ENCODE measurements at regions not wholly inside any gene's neighbourhood (a gene's known extent, or its start where the extent isn't known, plus 50 kb on each side); places are given as distances from the start of the nearest gene placed in this dataset.

DNA sequence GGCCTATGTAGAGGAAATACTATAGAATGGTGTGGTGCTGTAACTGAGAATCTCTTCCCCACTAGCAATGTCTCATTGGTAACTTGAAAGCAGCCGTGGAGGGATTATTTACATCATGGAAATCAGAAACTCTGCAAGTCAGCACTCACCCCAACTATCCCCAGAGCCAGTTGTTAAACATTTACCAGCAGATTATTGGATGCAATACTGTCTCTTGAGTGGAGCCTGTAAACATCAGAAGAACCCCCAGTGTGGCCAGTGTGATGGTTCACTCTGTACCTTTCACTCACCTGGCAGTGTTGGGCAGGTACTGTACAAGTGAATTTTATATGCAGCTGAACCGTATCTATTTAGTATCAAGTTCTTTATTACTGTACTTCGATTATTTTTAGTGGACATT is 299.8 kb upstream of the SALL1 start:
- CTCF ChIA-PET, result no interaction called here
- peaks cover 3% of the 10 kb centered on the region for H3K9me3 Mint-ChIP-seq (ENCODE audit: low read depth)
- no peak overlapping the region for H3K27ac Mint-ChIP-seq
- H3K4me1 Mint-ChIP-seq, result no peaks in the 10 kb centered on the region
- H3K27me3 Mint-ChIP-seq, result no peaks in the 10 kb centered on the region
- no peak overlapping the region for H3K4me3 Mint-ChIP-seq
- no peak for ATAC-seq
- no peak for DNase-seq
- no peaks in the 10 kb centered on the region for H3K36me3 Mint-ChIP-seq

DNA sequence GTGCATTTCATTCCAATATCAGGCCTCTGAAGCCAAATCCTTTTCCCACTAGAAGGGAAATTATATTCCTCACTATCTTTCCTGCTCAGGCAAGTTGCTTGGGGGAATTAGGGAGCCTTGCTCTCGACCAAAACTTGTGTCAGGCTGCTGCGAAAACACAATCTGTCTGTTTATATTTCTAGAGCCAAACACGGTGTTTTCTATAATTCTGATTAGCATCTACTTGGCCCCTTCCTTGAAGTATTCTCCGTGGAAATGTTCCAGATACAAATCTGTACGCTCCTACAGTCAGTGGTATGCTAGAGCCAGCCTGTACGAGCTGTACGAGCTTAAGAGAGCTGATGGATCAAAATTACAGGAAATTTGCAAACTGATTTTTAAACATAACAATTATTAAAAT is 299.3 kb upstream of the SALL1 start:
- Mint-ChIP-seq H3K27ac (no peak overlapping the region), H3K27me3 (no peaks in the 10 kb centered on the region), H3K9me3 (ENCODE audit: low read depth) (peaks cover 2% of the 10 kb centered on the region), H3K4me1 (no peaks in the 10 kb centered on the region), H3K36me3 (no peaks in the 10 kb centered on the region), H3K4me3 (no peak overlapping the region)
- CTCF ChIA-PET, result no interaction called here
- DNase-seq (no peak), ATAC-seq (no peak)

DNA sequence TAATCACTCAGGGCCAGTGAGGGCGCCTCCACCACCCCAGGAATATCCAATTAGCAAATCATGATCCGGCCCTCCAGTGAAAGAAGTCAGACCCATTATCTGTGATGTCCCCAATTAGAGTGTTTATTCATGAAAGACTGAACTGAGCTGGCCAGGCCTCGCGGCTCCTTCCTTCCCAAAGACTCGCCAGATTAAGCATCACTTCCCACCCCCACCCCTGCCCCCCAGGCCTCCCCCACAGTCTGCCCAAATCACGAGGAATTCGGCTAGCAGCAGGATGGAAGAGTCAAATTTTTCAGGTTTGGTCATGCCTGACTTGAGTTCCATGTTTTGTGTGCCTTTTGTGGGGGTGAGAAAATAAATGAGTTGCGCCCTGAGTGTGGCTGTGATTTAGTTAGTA is 298.4 kb upstream of the SALL1 start:
- Mint-ChIP-seq H3K27me3 (no peaks in the 10 kb centered on the region), H3K9me3 (ENCODE audit: low read depth) (peaks cover 2% of the 10 kb centered on the region), H3K36me3 (no peaks in the 10 kb centered on the region), H3K4me3 (no peak overlapping the region), H3K27ac (no peak overlapping the region), H3K4me1 (no peaks in the 10 kb centered on the region)
- ATAC-seq (no peak), DNase-seq (no peak)
- CTCF ChIA-PET, result no interaction called here

DNA sequence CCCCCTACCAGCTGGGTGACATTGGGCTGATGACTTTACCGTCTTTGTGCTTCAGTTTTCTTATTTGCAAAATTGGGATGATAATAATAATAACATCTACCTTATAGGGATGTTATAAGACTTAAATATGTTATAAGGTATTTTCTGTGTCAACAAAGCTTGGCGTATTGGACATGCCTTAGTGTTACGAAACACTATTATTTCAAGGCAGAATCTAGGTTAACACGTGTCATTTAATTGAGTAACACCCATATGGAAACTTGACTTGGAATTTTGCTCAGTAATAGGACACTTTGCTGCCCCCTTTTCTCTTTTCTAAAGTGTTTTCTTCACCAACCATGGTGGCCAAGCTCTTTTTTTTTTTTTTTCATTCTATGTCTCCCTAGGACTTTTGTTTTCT is 294.2 kb upstream of the SALL1 start:
- no peak overlapping the region for H3K4me3 Mint-ChIP-seq
- H3K9me3 Mint-ChIP-seq (ENCODE audit: low read depth), result no peaks in the 10 kb centered on the region
- ATAC-seq (no peak), DNase-seq (no peak)
- H3K27ac Mint-ChIP-seq, result no peak overlapping the region
- H3K36me3 Mint-ChIP-seq, result no peaks in the 10 kb centered on the region
- CTCF ChIA-PET, result no interaction called here
- peaks cover 6% of the 10 kb centered on the region for H3K27me3 Mint-ChIP-seq
- H3K4me1 Mint-ChIP-seq, result no peaks in the 10 kb centered on the region

DNA sequence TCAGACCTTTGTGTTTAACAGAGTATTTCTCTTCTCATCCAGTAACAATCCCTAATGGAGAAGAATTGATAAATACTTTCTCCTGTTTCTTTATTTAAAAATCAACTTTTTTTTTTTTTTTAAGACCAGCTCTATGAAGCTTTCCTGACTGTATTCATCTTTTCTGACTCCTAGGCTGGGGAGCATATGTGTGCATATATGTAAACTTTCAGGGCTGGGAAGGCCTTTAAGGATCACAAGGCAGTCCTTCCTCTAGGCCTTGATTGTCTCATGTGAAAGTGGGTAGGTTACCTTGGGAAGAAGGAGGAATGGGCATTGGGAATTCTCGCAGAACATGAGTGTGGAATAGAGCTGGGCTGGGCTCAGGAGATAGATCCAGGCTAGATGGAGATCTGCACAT is 292.9 kb upstream of the SALL1 start:
- no peak overlapping the region for H3K27ac Mint-ChIP-seq
- no peak overlapping the region for H3K4me3 Mint-ChIP-seq
- ATAC-seq, result no peak
- no peaks in the 10 kb centered on the region for H3K4me1 Mint-ChIP-seq
- CTCF ChIA-PET, result no interaction called here
- H3K9me3 Mint-ChIP-seq (ENCODE audit: low read depth), result no peaks in the 10 kb centered on the region
- DNase-seq, result no peak
- H3K36me3 Mint-ChIP-seq, result no peaks in the 10 kb centered on the region
- peaks cover 6% of the 10 kb centered on the region for H3K27me3 Mint-ChIP-seq

DNA sequence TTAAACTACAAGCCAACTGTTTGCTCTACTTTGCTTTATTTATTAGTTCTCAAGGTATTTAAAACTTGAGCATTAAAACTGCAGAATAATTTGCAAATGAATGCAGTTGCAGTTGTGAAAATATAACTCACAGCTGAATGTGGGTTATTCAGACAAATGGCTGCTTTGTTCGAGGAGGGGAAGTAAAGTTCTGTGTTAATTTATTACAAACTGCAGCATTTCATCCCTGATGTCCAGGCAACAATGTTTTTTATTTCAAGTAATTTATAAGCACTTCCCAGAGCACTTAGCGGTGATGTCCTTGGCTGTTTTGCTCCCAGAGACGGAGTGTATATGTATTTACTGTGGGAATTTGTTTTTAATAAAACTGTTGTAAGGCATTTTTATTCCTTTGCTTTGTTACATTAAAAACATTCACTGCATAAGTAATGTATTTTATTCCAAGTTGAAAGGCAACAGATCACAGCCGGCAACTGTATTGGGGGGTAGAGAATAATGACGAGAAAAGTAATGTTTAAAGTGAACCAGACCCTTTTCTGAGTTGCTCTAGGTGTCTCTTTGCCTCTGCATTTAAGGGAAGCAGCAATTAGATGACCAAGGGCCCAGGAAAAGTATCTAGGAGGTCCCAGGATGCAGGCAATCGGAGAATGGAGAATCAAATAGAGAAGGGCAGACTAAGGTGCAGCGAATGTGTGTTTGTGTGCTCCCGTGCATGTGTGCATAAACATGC is 291.2 kb upstream of the SALL1 start:
- no peaks in the 10 kb centered on the region for H3K9me3 Mint-ChIP-seq (ENCODE audit: low read depth)
- no peak for ATAC-seq
- no peak for DNase-seq
- no peaks in the 10 kb centered on the region for H3K4me1 Mint-ChIP-seq
- H3K4me3 Mint-ChIP-seq, result no peak overlapping the region
- peaks cover 6% of the 10 kb centered on the region for H3K27me3 Mint-ChIP-seq
- CTCF ChIA-PET, result no interaction called here
- H3K27ac Mint-ChIP-seq, result no peak overlapping the region
- H3K36me3 Mint-ChIP-seq, result no peaks in the 10 kb centered on the region

DNA sequence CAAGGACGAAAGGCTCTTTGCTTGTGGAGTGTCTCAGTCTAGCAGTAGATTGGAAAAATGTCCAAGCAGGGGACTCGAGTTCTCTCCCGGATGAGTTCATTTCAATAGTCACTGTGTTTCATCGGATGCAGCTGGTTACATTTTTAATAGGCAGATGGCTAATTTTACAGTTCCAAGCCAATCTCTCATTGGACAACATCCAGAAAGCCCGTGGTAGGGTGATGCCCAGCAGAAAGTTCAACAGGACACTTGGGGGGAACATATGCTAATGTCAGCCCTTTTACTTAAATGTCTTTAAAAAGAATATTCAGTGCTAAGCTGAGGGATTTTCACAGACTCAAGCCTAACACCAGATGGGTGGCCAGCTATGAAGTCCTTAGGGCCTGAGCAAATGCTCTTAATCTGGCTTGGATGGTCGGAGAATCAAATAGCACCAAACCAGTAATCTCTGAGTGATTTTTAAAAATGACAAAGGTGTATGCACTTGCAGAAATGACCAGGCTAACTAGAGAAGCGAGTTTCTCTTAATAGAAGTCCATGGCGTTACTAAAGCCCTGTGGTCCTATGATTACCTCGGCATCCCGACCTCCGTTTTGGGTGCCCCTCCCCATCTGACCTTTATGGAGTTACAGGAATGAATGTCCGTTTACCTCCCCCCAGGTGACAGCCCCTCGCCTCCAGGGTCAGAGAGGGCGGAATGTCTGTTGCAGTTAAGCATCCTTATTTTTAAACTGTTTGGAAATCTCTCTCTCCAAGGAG is 289.2 kb upstream of the SALL1 start:
- Mint-ChIP-seq H3K36me3 (no peaks in the 10 kb centered on the region), H3K27me3 (peaks cover 6% of the 10 kb centered on the region), H3K4me3 (no peak overlapping the region), H3K4me1 (no peaks in the 10 kb centered on the region), H3K9me3 (ENCODE audit: low read depth) (no peaks in the 10 kb centered on the region), H3K27ac (no peak overlapping the region)
- DNase-seq (no peak), ATAC-seq (no peak)
- CTCF ChIA-PET, result no interaction called here

DNA sequence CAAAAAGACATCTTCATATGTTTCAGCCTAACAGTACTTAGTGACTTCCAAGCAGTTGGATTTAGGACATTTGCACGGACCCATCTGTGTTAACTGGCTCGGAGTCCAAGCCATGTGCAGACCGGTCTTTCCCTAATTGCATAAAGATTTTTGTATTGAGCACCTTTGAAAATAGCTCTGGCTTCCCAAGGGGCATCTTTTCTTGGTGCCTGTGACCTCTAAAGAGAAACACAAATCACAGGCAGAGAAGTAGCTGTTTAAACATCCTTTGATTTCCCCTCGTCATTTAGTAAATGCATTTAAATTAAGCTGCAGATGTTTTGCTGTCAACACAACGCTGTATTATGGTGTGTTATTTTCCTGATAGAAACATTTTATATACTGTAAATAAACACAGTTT is 288.2 kb upstream of the SALL1 start:
- CTCF ChIA-PET, result no interaction called here
- Mint-ChIP-seq H3K36me3 (no peaks in the 10 kb centered on the region), H3K9me3 (ENCODE audit: low read depth) (no peaks in the 10 kb centered on the region), H3K27me3 (peaks cover 6% of the 10 kb centered on the region), H3K4me1 (no peaks in the 10 kb centered on the region), H3K27ac (no peak overlapping the region), H3K4me3 (no peak overlapping the region)
- ATAC-seq (no peak), DNase-seq (no peak)

DNA sequence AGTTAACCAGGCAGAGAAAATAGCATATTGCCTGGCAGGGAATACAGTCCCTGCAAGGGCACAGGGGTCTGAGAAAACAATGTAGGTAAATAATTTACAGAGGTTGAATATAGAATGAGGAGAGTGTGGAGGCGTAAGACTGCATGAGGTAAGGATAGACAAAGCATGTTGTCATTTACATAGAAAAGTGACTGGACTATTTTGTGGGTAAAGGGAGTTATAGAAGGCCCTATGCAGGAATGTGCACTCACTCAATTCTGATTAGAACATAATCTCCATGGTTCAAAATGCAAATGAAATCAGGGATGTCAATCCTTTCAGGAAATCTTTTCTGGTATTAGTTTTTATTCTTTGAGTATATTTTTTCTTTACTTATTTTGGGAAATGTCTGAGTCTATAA is 285.7 kb upstream of the SALL1 start:
- Mint-ChIP-seq H3K9me3 (ENCODE audit: low read depth) (peaks cover 1% of the 10 kb centered on the region), H3K4me1 (no peaks in the 10 kb centered on the region), H3K36me3 (no peaks in the 10 kb centered on the region), H3K27ac (no peak overlapping the region), H3K4me3 (no peak overlapping the region), H3K27me3 (peaks cover 6% of the 10 kb centered on the region)
- DNase-seq (no peak), ATAC-seq (no peak)
- CTCF ChIA-PET, result no interaction called here

DNA sequence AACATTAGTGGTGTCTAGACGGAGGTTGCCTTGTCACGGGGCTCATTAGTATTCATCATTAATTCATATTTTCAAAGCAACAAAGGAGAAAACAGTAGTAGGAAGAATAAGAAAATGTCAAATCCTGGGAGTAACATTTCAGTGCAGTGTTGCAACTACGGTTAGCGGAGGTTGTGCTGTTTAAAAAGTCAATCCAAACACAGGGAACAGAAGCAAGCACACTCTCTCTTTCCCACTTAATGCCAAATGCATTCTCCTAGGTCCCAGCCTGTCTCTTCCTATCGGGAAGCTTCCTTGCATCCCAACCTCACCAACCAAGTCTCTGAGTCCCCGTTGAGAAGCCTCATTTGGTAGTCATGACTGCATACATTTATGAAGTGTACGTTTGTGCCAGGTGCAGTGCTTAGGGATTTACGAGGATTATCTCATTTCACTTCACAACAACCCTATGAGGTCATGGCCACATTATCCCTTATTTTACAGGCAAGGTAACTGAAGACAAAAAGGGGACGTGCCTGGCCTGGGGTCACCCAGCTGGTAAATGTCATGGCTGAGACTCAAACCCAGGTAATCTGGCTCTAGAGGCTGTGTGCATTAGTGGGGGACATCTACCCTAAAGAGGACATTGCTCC is 283.6 kb upstream of the SALL1 start:
- Mint-ChIP-seq H3K27ac (no peak overlapping the region), H3K27me3 (no peaks in the 10 kb centered on the region), H3K4me1 (no peaks in the 10 kb centered on the region), H3K9me3 (ENCODE audit: low read depth) (peaks cover 7% of the 10 kb centered on the region), H3K36me3 (no peaks in the 10 kb centered on the region), H3K4me3 (no peak overlapping the region)
- DNase-seq, result no peak
- CTCF ChIA-PET, result no interaction called here
- no peak for ATAC-seq

DNA sequence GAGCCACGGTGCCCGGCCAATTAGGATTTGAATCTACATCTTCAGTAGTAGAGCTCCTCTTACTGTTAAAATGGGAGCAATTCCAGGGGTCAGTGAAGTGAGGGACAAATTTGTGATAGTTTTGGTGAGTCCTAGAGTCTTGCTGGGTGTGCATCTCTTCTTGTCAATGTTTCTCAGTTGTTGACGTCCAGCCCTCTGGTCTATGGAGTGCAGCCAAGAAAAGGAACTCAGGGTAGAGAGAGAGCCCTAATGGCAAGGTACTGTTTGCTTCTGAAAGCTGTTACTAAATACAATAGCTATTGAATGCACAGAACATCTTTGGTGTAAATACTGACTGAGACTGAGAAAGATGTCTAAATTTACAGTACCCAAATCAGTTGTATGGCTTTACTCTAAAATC is 282.5 kb upstream of the SALL1 start:
- no peak overlapping the region for H3K27ac Mint-ChIP-seq
- H3K36me3 Mint-ChIP-seq, result no peaks in the 10 kb centered on the region
- H3K9me3 Mint-ChIP-seq (ENCODE audit: low read depth), result peaks cover 9% of the 10 kb centered on the region
- H3K4me1 Mint-ChIP-seq, result no peaks in the 10 kb centered on the region
- CTCF ChIA-PET, result no interaction called here
- DNase-seq, result no peak
- H3K27me3 Mint-ChIP-seq, result no peaks in the 10 kb centered on the region
- H3K4me3 Mint-ChIP-seq, result no peak overlapping the region
- no peak for ATAC-seq

DNA sequence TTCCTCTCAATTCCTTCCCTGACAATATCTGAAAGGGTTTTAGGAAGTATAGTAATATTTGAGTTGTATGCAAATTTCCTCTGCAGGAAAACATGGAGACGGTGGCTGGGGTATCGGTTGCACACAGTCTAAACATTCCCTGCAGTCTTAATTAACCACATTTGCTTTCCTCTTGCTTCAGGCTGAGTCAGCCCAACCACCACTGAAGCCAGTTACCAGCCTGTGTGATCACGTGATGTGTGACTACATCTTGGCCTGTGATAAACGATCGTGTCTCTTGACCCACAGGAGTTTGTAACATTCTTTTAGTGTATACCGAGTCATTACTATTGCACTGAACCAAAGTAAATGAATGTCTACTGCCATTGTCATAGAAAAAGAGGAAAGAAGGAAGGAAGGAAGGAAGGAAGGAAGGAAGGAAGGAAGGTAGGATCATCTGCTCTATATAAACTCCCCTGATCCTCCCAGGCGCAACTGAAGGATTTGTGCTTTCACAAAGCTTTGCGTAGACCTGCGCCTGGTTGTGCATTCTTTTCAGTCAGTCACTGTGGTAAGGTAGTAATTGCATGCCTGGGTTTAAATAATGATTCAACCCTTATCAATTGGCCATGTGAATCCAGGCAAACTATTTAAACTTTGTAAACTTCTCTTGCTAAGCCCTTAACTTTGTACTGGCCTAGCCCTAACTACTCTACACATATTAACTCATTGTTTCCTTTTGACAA is 280.6 kb upstream of the SALL1 start:
- no peaks in the 10 kb centered on the region for H3K36me3 Mint-ChIP-seq
- H3K27me3 Mint-ChIP-seq, result no peaks in the 10 kb centered on the region
- H3K27ac Mint-ChIP-seq, result no peak overlapping the region
- CTCF ChIA-PET, result no interaction called here
- no peaks in the 10 kb centered on the region for H3K4me1 Mint-ChIP-seq
- ATAC-seq (no peak), DNase-seq (no peak)
- peaks cover 9% of the 10 kb centered on the region for H3K9me3 Mint-ChIP-seq (ENCODE audit: low read depth)
- H3K4me3 Mint-ChIP-seq, result no peak overlapping the region

DNA sequence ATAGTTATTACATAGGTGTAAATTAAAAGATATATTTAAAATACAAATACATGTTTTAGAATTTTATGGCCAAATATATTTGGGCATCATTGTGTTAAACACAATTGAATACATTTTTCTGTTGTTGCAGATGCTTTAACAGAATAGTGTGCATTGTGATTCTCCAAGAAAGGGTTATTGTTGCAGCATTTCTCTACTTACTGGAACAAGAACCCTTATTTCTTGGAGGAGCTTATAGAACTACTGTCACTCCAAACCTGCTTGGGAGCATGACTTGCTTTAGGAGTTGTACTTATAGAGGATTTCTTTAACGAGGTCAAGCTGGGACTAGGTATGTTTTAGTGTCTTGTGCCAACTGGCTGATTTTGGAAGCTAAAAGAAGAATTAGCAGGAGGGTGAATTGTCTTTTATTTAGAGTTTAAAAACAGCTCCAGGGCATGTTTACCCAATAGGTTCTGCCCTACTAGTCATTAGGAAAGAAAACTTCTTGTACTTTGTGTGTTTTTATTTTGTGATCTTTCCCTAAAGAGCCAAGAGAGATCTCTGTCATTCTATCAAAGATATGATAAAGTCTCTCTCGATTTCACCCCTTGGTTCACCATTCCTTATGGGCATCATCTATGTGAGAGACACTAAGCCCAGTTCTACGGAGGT is 279.8 kb upstream of the SALL1 start:
- no peaks in the 10 kb centered on the region for H3K27me3 Mint-ChIP-seq
- H3K4me3 Mint-ChIP-seq, result no peak overlapping the region
- no peak overlapping the region for H3K27ac Mint-ChIP-seq
- ATAC-seq, result no peak
- CTCF ChIA-PET, result no interaction called here
- H3K4me1 Mint-ChIP-seq, result no peaks in the 10 kb centered on the region
- no peak for DNase-seq
- no peaks in the 10 kb centered on the region for H3K36me3 Mint-ChIP-seq
- peaks cover 9% of the 10 kb centered on the region for H3K9me3 Mint-ChIP-seq (ENCODE audit: low read depth)

Data from activated CD8-positive, alpha-beta memory T cell treated with anti-CD3 and anti-CD28 coated beads, Interleukin-2, amount 10 ng/mL, durations not matched to agents 7 days and 5 days (primary cell).